Activated CD4-positive, alpha-beta T cell treated with anti-CD3 and anti-CD28 coated beads for 4 hours (primary cell): ENCODE measurements at regions not wholly inside any gene's neighbourhood (a gene's known extent, or its start where the extent isn't known, plus 50 kb on each side); places are given as distances from the start of the nearest gene placed in this dataset.

Experiments
- DNase-seq, 2 donors: peaks; one replicate each; pipeline ENCODE4 v3.0.0-alpha.2; 2020

GRCh38 chr9:96031366-96031824 lies 155.9 kb downstream of the ERCC6L2 start:
- no peak for DNase-seq

- DNase-seq, result no peak
Measured at GRCh38 chr9:96029722-96030530, 154.4 kb downstream of the ERCC6L2 start.

GRCh38 chr9:96027251-96028131 lies 152.0 kb downstream of the ERCC6L2 start:
- no peak for DNase-seq

GRCh38 chr9:96026655-96027213 lies 151.2 kb downstream of the ERCC6L2 start:
- no peak for DNase-seq

GRCh38 chr9:96025995-96026602 lies 150.6 kb downstream of the ERCC6L2 start:
- no peak for DNase-seq

GRCh38 chr9:96023486-96023885 lies 148.0 kb downstream of the ERCC6L2 start:
- no peak for DNase-seq

GRCh38 chr9:96022445-96023051 lies 147.1 kb downstream of the ERCC6L2 start:
- peak; percentile 22 to 36 for DNase-seq

- peak in 1 of 2 donors; percentile 34 for DNase-seq
Measured at GRCh38 chr9:96021551-96022444, 146.3 kb downstream of the ERCC6L2 start.

- peak; percentile 50 to 58 for DNase-seq
Measured at GRCh38 chr9:96020792-96021550, 145.5 kb downstream of the ERCC6L2 start.

GRCh38 chr9:96020300-96020791 lies 144.9 kb downstream of the ERCC6L2 start:
- DNase-seq, result no peak
